GM21717 (cell line): ENCODE measurements at regions not wholly inside any gene's neighbourhood (a gene's known extent, or its start where the extent isn't known, plus 50 kb on each side); places are given as distances from the start of the nearest gene placed in this dataset.

Experiments used
- ATAC-seq: cut with Tn5 transposase; IDR thresholded peaks from one replicate; pipeline ENCODE4 v1.9.1; 2021; ENCODE audit warnings: mild to moderate bottlenecking, moderate library complexity; ENCODE audit not compliant: unreplicated experiment

- ATAC-seq, result no peak
These were observed 512.1 kb downstream of the RPS24 start for GRCh38 chr10:78545756-78546155.

DNA sequence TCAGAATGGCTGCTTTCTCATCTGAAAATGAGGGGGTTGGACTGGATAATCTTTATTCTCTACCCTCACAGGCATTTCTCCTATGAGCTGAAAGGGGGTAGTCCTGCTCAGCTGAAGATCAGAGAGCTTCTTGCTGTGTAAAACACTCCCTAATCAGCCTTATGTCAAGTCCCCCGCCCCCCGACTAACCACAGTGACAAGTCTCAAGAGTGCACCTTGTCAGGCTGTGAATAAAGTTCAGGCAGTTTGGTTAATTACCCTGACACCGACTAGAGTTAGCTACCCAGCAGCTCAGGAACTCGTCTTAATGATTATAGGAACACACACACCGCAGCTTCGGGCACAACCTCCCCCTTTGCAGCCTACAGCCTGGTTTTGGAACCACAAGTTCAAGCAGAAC, 513.7 kb downstream of the RPS24 start:
- no peak for ATAC-seq

- no peak for ATAC-seq
These were observed 514.2 kb downstream of the RPS24 start for GRCh38 chr10:78547905-78548304.

- ATAC-seq, result no peak
These were observed 514.7 kb downstream of the RPS24 start for GRCh38 chr10:78548369-78548768.

DNA sequence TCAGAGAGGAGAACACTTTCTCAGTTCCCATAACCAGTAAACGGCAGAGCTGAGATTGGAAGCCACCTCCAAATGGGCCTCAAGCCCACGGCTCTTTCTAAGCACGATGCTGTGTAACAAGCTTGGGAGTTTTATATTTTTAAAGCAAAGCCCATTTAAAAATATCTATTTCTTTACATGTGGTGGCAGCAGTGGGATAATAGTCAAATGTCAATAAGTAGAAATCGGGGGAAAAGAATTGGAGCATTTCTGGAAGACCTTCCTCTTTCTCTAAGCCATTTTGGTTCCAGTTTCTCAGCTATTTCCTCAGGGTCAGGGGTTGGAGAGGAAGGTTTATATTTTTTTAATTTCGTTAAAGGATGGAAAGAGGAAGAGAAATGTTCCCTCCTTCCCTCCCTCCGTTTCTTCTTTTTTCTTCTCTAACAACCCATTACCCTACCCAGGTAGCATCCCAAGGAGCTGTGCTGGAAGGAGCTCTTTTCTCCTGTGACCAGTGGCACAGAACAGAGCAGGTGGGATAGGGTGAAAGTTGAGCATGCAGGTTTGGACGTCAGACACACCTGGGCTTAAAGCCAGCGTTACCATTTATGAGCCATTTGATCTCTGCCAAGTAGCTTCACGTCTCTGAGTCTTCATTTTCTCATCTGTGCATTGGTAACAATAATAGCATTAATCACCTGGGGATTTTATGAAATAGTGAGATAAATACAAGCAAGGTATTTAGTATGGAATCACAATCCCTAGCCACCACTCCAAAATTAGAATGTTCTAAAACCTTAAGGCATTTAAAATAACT, 515.7 kb downstream of the RPS24 start:
- ATAC-seq, result no peak

- no peak for ATAC-seq
These were observed 516.4 kb downstream of the RPS24 start for GRCh38 chr10:78550090-78550489.

DNA sequence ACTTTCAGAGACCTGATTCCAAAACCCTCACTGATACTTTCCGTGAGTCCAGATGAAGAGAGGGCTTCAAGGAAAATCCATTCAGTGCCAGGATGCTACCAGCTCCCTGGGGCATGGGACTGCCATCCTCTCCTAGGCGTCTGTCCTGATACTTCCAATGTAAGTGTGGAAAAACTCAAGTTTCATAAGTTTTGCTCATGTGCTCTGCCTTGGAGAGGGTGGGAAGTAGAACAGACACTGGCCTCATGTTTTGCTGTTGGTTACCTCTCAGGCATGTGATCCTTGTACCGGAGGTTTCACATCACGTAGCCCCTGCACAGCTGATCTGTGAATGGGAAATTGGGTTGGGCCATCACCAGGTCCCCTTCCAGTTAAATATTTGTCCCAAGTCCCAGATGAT, 517.1 kb downstream of the RPS24 start:
- ATAC-seq, result no peak

DNA sequence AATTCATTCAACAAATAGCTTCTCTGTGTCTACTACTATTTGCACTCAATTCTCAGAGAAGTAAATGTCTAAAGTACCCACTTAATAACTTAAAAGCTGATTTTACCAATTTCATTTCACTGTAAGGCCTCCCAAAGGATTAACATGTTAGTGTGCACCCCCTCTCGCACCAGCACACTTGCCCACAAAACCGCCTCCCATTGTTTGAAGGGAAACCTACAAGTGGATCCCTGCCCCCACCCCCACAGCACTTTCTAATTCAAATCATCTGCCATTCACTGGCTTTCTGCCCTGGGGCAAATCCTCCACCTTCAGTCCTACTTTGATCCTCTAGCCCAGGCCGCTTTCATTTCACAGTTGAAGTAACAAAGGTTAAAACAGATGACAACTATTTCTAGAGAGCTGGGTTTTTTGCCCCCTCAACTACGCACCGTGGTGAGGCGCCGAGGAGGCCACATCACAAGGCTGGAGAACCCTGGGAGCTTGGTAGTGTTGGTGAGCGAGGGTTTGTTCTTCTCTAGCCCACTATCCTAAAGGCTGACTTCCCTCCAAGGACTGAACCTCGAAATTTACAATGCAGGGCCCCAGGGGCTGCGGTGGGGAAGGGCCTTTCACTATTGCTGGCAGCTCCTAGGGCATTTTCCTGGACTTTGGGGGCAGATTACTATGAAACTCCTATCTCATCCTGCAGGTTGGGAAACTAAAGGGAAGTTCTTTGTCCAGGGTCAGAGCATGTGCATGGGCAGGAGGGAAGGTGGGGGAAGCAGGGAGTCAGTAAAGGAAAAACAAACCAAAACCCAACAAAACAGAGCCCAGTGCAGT, 517.4 kb upstream of the ZMIZ1 start:
- no peak for ATAC-seq

- ATAC-seq, result no peak
These were observed 516.4 kb upstream of the ZMIZ1 start for GRCh38 chr10:78552261-78552811.

DNA sequence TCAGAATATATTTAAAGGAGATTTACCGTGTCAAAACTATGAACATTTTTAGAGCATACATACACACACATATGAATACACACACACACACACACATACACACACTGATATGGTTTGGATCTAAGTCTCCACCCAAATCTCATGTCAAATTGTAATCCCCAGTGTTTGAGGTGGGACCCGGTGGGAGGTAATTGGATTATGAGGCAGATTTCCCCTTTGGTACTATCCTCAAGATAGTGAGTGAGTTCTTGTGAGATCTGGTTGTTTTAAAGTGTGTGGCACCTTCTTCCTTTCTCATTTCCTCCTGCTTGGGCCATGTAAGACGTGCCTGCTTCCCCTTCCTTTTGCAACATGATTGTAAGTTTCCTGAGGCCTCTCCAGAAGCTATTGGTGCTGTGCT, 515.0 kb upstream of the ZMIZ1 start:
- no peak for ATAC-seq

DNA sequence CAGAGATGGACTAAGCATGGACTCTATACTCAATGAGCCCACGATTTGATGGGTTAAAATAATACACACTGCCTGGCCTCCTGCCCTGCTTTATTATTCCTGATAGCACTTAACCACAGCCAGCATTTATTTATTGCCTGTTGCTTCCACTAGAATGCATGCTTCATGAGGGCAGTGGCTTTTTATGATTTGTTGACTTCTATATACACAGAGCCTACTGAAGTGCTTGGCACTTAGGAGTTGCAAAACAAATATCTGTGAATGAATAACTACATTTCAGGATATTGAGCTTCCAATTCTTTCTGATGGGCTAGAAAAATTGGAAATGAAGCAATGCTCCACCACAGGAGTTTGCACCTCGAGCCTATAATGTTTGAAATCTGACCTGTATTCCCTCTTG, 513.6 kb upstream of the ZMIZ1 start:
- ATAC-seq, result no peak

DNA sequence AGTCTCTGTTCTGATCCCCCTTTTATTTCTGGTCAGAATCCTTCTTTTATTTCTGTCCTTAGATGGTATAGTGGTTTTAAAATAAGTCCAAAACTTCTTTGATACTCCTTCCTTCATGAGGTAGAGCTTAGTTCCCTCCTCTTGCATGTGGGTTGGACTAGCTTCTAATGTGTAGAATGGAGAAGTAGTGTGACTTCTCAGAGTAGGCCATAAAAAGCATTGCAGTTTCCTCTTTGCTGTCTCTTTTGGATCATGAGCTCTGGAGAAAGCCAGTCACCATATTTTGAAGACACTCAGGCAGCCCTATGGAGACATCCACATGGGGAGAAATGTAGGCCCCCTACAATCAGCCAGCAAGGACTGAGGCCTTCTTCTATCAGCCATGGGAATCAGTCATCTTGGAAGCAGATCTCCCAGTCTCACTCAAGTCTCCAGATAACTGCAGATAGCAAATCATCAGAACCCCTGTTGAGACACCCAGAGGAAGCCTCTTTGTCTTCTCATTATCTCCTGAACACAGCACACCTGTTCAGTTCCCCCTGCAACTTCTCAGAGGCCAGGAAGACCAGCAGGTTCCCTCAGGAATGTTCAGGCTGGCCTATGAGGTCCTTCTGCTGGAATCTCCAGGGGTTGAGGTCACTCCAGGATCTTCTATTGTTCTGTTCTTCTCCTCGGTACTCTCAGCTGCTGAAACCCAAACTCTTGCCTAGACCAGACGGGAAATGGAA, 511.9 kb upstream of the ZMIZ1 start:
- ATAC-seq, result no peak

GRCh38 chr10:78557433-78557925, 511.3 kb upstream of the ZMIZ1 start:
- no peak for ATAC-seq

DNA sequence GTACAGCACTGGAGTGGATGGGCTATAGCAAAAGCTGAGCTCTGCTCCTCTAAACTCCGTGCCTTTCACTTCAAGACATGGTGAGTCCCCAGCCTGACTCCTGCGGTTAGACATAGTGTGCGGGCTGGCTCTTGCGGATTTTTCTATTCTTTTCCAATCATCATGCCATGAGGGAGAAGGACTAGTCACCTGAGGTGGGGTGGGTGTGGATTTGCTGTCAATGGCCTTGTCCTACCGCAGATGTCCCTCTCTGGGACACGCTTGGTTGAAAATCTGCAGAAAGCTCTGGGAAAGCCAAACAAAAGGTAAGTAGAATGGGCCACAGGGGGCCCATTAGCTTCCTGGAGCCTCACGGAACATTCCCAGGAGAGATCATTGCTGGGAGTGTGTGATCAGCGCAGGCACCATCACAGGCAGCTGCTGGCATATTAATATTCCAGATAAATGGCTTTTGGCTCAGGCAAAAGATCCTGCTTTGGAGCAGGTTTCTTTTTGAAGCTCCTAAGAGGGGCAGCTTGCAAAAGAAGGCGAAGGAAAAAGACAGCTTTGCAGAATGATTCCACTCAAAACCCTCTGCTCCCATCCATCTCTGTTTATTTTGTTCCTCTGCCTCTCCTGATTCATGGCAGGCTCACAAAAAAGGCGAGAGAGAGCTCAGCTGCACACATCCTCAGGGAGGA, 509.0 kb upstream of the ZMIZ1 start:
- ATAC-seq, result no peak

DNA sequence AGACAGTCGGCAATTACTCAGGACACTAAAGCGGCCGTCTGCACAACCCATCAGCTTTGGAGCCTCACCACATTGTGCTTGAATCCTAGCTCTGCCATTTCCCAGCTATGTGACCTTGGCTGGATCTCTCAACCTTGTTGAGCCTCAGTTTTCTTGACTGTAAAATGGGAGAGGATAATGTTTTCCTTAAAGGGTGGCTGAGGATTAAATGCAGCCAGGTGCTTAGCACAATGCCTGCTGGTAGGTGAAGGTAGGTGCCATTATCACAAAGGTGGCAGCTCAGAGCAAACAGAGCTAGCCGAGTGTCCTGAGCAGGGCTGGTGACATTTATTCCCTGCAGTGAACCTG, 508.5 kb upstream of the ZMIZ1 start:
- no peak for ATAC-seq

DNA sequence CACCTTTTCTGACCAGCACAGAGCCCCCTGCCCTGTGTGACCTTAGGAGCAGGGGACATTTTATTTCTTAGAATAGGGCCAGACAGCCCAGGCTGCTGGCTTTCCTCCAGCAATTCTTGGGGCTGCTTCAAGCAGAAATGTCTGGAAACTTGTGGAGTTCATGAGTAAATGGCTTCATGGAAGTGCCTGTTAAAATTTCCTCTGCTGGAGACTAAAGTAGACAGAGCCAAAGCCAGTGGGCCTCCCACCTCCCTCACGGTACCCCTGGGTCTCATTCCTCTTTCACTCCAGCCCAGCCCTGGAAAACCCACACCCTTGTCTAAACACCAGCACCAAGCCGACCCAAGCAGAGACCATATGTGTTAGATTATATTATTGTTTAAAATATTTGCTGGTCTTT, 505.5 kb upstream of the ZMIZ1 start:
- no peak for ATAC-seq

DNA sequence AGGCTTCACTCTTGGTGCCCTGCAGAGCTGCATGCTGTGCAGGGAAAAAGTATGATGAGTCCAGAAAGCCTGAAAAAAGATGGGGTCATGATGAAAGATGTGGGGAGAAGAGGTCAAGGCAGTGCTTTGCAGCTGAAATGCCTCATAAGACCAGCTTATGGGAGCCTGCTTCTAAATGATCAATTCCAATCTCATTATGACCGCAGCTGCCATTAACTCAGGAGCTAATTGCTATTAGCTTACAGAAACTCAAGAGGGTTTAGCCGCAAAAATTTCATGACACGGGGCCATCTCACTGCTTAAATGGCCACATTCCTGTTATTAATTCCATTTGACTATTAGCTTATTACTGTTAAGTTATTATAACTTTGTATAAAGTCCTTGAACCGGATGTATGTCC, 502.9 kb upstream of the ZMIZ1 start:
- ATAC-seq, result no peak

- ATAC-seq, result no peak
These were observed 502.3 kb upstream of the ZMIZ1 start for GRCh38 chr10:78566284-78567111.

- ATAC-seq, result no peak
These were observed 500.9 kb upstream of the ZMIZ1 start for GRCh38 chr10:78567680-78568455.
